HFFc6 (cell line): ENCODE measurements at regions not wholly inside any gene's neighbourhood (a gene's known extent, or its start where the extent isn't known, plus 50 kb on each side); places are given as distances from the start of the nearest gene placed in this dataset.

Experiments
- DNase-seq: peaks from one replicate; pipeline ENCODE4 v3.0.0-alpha.2; 2018
- H3K27ac Mint-ChIP-seq: 2 replicates; pipeline ENCODE4 v1.8.0; 2020; ENCODE audit warnings: mild to moderate bottlenecking, mixed read lengths
- H3K27me3 Mint-ChIP-seq: 2 replicates; pipeline ENCODE4 v1.8.0; 2021; ENCODE audit warnings: mild to moderate bottlenecking, moderate library complexity, mixed read lengths; ENCODE audit not compliant: insufficient read depth
- H3K36me3 Mint-ChIP-seq: 2 replicates; pipeline ENCODE4 v1.8.0; 2021; ENCODE audit warnings: low read depth, mixed read lengths
- H3K4me1 Mint-ChIP-seq: 2 replicates; pipeline ENCODE4 v1.8.0; 2020; ENCODE audit warnings: low read depth, mixed read lengths
- H3K4me3 Mint-ChIP-seq: 2 replicates; pipeline ENCODE4 v1.8.0; 2020; ENCODE audit warnings: mild to moderate bottlenecking, moderate library complexity, mixed read lengths
- H3K9me3 Mint-ChIP-seq: 2 replicates; pipeline ENCODE4 v1.8.0; 2020; ENCODE audit warnings: mild to moderate bottlenecking, mixed read lengths
- TF ChIP-seq, protein P1 (sequence below): fragments of 200-600 bp; sonication (generic); IDR thresholded peaks from 2 replicates; pipeline ENCODE4 v1.5.0; 2021; ENCODE audit warnings: antibody characterized with exemption, mild to moderate bottlenecking

DNA sequence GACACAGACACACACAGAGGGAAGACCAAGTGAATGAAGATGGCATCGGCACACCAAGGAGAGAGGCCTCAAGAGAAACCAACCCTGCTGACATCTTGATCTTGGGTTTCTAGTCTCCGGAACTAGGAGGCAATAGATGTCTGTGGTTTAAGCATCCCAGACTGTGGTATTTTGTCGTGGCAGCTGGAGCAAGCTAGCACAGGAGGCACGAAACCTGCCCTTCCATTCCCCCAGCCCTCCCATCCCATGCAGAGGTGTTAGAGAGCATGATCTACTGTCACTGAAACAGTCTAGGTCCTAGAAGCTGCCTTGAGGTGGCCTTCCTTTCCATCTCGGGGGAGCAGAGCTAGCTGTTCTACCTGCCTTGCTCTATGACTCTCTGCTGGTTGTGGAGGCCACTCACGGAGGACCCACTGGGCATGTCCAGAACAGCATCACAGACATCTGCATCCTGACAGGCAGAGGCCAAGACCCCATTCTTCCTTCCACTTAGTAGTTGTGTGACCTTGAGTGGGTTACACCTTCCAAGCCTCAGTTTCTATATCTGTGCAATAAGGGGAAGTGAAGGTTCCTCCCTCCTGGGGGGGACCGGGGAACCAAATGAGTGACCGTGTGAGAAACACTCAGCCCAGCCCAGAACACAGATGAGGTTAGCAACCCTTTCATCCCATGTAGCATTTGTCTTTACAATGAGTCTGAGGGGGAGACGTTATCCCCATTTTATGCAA lies 134.3 kb upstream of the BOD1 start:
- H3K27ac Mint-ChIP-seq = no peak overlapping the region
- no peaks in the 10 kb centered on the region for H3K9me3 Mint-ChIP-seq
- DNase-seq = no peak
- peaks cover 8% of the 10 kb centered on the region for H3K4me1 Mint-ChIP-seq
- H3K27me3 Mint-ChIP-seq = peaks cover 11% of the 10 kb centered on the region
- H3K4me3 Mint-ChIP-seq = no peak overlapping the region
- no peaks in the 10 kb centered on the region for H3K36me3 Mint-ChIP-seq
- TF ChIP-seq, protein P1, sequence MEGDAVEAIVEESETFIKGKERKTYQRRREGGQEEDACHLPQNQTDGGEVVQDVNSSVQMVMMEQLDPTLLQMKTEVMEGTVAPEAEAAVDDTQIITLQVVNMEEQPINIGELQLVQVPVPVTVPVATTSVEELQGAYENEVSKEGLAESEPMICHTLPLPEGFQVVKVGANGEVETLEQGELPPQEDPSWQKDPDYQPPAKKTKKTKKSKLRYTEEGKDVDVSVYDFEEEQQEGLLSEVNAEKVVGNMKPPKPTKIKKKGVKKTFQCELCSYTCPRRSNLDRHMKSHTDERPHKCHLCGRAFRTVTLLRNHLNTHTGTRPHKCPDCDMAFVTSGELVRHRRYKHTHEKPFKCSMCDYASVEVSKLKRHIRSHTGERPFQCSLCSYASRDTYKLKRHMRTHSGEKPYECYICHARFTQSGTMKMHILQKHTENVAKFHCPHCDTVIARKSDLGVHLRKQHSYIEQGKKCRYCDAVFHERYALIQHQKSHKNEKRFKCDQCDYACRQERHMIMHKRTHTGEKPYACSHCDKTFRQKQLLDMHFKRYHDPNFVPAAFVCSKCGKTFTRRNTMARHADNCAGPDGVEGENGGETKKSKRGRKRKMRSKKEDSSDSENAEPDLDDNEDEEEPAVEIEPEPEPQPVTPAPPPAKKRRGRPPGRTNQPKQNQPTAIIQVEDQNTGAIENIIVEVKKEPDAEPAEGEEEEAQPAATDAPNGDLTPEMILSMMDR = no peak

DNA sequence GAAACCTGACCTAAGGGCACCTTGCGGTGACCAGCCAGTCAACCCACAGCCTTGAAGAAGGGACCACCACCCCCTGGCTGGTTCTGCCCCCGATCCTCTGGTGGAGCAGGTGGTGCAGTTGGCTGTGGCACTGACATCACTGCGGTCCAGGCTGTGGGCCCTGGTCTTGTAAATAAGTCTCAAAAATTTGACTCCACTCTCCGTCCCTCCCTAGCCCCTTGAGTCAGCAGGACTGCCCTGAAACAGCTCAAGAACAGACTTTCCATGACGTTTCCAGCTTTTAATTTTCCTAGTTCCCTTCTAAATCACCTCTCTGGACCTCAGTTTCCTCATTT lies 134.8 kb upstream of the BOD1 start:
- Mint-ChIP-seq H3K9me3 (no peaks in the 10 kb centered on the region), H3K27ac (no peak overlapping the region), H3K4me3 (no peak overlapping the region), H3K36me3 (no peaks in the 10 kb centered on the region), H3K4me1 (peaks cover 3% of the 10 kb centered on the region), H3K27me3 (peaks cover 11% of the 10 kb centered on the region)
- DNase-seq = no peak
- TF ChIP-seq, protein P1 = no peak

DNA sequence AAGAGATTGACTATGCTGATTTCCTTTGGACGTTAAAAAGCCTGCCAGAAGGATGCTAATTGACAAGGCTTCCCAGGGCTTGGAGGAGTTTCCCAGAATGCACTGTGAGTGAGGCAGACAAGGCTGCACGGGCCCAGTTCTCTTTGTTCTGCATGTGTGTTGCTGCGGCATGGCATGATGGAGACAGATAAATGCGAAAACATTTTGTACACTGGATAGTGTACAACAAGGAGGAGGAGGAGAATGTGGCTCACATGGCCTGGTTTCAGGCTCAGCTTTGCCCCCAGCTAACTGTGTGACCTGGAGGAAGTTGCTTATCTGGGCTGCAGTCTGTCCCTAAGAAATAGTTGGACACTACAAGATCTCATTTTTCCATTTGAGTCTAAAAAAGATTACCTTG lies 135.5 kb upstream of the CPEB4 start:
- Mint-ChIP-seq H3K9me3 (no peaks in the 10 kb centered on the region), H3K27ac (no peak overlapping the region), H3K36me3 (no peaks in the 10 kb centered on the region)

DNA sequence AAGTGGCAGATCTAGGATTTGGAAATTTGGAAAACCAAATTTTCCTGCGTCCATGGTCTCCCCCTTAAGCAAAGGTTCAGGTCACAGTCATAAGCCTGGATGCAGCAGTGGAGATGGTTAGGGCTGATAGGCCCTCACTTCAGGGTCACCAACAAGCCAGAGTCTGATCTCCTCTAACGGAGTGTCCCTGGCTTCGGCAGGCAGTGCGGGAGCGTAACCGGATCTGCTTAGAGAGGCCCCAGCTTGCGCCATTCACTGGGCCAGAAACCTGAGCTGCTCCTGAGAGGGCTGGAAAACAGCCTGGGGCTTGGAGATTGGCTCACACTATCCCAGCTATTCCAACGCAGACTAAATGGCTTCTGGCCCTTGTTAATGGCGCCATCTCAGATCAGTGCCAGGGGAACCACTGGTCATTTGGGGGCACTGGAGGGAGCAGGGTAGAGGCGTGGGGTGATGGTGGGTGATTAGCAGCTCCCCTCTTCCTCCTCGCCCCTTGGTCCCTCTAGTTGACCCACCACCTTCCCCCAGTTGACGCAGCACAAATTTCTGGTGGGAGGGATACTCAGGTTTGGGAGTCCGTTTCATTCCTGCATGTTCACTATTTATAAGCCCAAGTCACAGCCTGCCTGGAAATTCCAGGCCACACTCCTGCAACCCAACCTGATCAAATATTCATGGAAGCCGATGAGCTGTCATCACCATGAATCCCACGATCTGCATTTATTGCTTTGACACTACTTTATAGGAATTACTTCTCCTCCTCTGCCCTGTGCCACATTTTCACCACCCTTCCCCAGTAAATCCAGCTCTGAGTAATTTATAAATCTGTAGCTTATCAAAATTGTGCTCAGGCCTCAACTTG lies 134.6 kb upstream of the CPEB4 start:
- H3K27me3 Mint-ChIP-seq = peaks cover 11% of the 10 kb centered on the region
- no peaks in the 10 kb centered on the region for H3K36me3 Mint-ChIP-seq
- TF ChIP-seq, protein P1 = no peak
- H3K27ac Mint-ChIP-seq = no peak overlapping the region
- no peaks in the 10 kb centered on the region for H3K9me3 Mint-ChIP-seq
- no peak overlapping the region for H3K4me3 Mint-ChIP-seq
- no peak for DNase-seq
- no peaks in the 10 kb centered on the region for H3K4me1 Mint-ChIP-seq

More for the DNA sequence above, 135.5 kb upstream of the CPEB4 start:
- H3K4me1 Mint-ChIP-seq = no peaks in the 10 kb centered on the region
- DNase-seq = no peak
- TF ChIP-seq, protein P1 = no peak
- no peak overlapping the region for H3K4me3 Mint-ChIP-seq
- H3K27me3 Mint-ChIP-seq = peaks cover 11% of the 10 kb centered on the region

DNA sequence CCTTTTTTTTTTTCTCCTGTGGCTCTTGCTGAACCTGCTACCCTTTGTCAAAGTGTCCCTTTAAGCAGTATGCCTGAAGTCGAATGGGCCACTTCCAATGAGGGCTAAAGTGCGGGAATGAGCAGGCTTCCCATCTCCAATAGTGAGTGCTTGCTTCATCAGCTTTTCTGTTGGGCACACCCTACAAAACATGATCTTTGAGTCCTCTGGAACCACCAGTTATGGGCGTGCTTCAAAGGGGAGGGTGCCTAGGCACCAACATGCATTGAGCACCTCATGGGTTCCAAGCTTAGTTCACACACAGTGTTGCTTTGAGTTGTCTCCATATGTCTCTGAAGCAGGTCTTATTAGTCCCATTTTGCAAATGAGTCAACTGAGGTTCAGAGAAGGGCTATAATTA lies 132.8 kb upstream of the CPEB4 start:
- Mint-ChIP-seq H3K4me1 (peaks cover 4% of the 10 kb centered on the region; the same call in 1 of the 2 replicates), H3K36me3 (no peaks in the 10 kb centered on the region), H3K4me3 (no peak overlapping the region), H3K27me3 (peaks cover 7% of the 10 kb centered on the region), H3K9me3 (no peaks in the 10 kb centered on the region), H3K27ac (no peak overlapping the region)
- DNase-seq = no peak
- TF ChIP-seq, protein P1 = no peak
